SH-SY5Y (cell line): ENCODE measurements at regions not wholly inside any gene's neighbourhood (a gene's known extent, or its start where the extent isn't known, plus 50 kb on each side); places are given as distances from the start of the nearest gene placed in this dataset.

Experiments used
- GATA2 ChIP-seq: IDR thresholded peaks from 2 replicates; pipeline ENCODE4 v1.6.1; 2011; ENCODE audit warnings: mild to moderate bottlenecking, low read depth, low read length
- GATA3 ChIP-seq: IDR thresholded peaks from 2 replicates; pipeline ENCODE4 v1.6.1; 2011; ENCODE audit warnings: low read depth, mild to moderate bottlenecking, low read length, moderate library complexity

DNA sequence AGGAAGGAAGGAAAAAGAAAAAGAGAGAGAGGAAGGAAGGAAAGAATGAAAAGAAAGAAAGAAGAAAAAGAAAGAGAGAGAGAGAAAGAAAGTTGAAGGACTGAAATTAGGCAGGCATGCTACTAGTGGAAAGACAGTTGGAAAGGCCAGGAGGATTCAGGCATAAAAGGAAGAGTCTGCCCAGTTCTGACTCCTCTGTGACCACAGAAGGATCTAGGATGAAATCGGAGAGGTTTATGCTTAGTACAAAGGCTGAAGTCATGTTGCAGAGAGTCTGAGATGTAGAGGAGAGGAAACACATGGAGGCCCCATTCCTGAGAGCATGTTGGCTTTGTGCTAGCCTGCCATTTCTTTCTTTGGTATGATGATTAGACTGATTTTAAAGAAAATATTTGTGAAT, 246.5 kb upstream of the ARGLU1 start:
- TF ChIP-seq GATA2: no peak
- no peak for TF ChIP-seq GATA3

DNA sequence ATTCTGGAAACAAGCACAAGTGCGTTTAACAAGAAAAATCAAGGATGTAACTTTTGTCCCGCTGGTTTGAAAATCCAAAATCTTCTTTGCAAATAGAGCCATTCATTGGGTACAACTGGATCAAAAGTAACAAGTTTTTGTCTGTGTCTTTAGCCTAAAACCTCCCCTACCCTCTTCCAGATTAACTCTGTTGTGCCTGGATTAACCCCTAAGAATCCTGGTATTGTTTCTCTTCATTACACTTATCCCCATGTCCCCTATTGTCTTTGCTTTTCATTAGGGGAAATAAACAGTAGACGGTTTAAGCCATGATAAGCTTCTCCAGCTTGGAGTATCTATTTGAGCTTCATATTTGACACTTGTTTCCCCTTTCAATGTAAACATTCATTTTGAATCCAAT, 242.1 kb upstream of the ARGLU1 start:
- TF ChIP-seq GATA3: no peak
- TF ChIP-seq GATA2: no peak

DNA sequence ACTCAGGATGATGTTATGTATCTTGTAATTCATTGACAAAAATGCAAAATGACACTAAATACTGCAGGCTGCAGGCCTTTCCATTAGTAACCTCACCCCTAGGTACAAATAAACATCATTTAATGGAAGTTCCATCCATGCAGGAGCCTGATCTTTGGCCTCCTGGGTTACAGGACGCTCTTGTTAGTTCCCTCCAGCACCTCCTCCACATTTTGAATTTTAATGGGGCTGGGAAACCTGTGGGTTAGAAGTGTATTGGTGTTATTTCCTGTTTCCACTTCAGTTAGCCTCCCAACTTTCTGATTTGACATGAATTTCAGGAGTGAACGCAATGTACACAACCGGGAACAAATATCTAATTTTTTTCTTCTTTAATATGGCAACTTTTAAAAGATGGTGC, 237.1 kb upstream of the ARGLU1 start:
- TF ChIP-seq GATA2 (no peak), GATA3 (no peak)

DNA sequence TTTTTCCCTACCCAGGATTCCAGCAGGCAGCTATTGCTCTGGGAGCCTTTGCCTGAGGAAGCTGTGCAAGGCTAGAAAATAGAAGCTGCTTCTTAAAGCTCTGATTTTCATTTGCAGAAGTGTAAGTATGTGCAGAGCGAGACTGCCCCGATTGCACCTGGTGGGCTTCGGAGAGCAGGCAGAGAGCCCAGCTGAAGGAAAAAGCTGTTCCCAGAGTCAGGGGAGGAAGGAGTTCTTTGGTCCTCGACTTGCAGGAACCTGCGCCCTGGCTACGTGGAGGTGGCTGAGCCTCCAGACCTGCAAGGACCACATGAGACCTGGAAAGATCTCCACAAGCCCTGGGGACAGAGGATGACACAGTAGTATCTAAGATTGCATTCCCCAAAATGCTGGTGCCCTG, 235.0 kb upstream of the ARGLU1 start:
- TF ChIP-seq GATA2: no peak
- TF ChIP-seq GATA3: no peak

DNA sequence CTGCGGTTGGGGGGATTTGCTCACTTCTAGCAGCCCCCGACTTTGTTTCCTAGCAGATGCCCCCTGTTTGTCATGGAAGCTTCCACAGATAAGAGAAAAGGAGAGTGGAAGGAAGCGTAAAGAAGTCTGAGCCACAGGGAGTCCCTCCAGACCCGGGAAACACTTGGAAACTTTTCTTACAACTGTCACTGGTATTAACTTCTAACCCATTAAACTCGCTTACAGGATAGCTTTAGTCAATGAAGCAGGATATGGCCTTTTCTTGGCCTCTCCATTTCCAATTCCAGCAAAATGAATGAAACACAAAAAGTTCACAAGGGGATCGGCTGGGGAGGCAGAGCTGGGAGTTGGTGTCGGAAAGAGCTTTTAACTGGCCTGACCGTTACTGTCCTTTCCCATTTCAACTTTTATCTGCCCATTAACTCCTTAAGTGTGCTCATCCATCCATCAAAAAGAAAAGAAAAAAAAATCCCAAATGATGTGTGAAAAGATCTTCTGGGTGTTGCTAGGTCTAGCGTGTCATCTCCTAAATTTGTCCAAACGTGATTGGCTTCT, 231.9 kb upstream of the ARGLU1 start:
- no peak for TF ChIP-seq GATA3
- no peak for TF ChIP-seq GATA2

DNA sequence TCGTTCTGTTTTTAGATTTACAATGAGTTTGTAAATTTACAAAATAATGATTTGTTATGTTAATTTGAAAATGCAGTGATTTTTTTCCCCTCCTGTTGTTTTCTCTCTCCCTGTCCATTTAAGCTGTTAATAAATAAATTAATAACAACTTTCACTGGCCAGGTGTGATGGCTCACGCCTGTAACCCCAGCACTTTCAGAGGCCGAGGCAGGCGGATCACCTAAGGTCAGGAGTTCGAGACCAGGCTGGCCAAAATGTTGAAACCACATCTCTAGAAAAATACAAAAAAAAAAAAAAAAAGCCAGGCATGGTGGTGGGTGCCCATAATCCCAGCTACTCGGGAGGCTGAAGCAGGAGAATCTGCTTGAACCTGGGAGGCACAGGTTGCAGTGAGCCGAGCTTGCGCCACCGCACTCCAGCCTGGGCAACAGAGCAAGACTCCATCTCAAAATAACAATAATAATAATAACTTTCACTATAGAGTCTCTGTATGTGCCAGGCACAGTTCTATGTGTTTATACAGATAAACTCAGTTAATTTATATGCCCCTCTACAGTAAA, 229.2 kb upstream of the ARGLU1 start:
- TF ChIP-seq GATA2 (no peak), GATA3 (no peak)

DNA sequence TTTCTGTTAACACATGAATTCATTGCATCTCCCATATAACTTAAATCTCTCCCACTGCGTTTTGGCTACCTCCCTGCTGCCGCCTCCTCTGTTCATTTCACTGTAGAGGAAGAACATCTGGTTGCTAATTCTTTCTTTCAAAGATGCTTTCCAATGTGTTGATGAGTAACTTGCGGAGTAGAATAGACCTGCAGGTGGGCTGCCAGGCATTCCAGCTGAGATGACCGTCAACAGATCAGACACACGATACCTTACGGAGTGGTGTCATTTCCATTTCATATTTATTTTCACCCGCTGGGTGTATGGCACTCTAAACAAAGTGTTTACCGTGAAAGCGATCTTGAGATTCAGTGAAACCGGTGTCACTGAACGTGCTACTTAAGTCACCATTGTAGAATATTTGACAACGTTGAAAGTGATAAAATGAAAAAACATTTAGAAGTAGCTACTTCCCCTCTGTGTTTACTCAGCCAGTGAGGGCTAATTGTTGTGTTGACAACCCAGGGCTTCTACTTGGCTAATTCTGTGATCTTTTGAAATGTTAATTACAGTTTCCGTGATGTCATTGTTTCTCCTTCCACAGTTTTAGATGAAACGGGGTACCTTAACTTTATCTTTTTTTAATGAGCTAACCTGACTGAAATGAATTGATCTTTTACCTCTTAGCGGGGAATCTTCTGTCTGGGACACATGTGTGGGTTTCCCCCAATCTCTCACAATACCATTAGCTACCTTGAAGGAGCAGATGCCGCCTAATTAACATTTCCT, 228.5 kb upstream of the ARGLU1 start:
- no peak for TF ChIP-seq GATA3
- TF ChIP-seq GATA2: no peak

DNA sequence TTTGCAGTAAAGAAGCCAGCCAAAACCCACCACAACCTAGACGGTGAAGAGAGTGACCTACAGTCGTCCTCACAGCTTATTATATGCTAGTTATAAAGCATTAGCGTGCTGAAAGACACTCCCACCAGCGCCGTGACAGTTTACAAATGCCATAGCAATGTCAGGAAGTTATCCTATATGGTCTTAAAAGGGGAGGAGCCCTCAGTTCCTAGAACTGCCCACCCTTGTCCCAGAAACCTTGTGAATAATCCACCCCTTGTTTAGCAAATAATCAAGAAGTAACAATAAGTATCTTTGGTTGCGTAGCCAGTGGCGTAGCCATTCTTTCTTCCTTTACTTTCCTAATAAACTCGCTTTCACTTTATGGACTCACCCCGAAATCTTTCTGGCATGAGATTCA, 227.9 kb upstream of the ARGLU1 start:
- TF ChIP-seq GATA2 (no peak), GATA3 (no peak)

DNA sequence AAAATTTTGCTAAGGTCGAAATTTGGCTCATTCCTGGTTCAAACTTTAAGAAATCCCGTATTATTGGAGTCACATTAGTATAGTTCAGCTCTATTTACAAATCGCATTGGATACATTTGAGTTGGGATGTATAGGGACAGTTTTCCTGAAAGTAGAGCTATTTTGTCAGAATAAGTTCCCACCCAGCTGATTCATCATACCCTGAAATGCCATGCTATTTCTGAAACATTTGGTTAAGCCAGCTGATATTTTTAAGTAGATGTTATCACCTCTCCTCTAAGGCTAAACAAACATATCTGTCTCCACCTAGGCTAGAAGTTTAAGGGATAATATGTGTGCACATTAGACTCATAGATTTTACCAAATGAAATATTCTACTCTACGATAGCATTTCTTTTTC, 226.2 kb upstream of the ARGLU1 start:
- TF ChIP-seq GATA3: no peak
- no peak for TF ChIP-seq GATA2

DNA sequence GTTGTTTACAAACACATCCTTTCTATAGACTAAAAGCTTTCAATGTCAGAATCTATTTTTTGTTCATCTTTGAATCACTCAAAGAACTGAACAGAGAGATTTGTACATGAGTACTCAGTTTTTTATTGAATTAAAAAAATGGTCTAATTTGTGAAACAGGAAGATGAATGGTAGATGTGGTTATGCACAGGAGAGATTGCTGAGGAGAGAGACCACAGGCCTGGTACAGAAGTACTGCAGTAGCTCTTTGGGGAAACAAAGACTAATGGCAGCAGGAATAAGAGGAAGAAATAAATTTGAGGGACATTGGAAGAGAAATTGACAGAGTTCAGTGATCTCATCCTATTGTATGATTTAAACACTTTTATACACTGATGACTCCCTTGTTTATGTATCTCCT, 222.0 kb upstream of the ARGLU1 start:
- no peak for TF ChIP-seq GATA3

DNA sequence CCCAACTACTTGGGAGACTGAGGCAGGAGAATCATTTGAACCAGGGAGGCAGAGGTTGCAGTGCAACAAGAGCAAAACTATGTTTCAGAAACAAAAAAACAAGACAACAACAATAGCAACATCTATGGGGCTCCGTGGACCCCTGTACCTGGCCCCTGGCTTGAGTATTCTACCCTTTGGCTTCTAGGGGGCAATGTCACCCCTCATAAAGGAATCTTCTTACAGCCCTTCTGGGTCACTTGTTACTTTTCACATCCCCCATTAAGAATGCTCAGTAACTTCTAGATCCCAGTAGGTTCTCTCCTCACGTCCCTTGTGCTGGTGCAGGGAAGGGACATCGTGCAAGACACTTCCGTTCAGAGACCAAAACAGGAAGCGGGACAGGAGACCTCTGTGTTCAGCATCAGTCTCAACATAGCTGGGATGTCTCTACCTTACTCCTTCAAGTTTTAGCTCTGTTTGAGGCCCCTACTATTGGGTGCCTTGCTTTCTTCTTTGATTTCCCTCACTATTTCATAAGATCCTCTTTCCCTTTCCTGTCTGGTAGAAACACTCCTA, 218.1 kb upstream of the ARGLU1 start:
- TF ChIP-seq GATA3 (no peak), GATA2 (no peak)

DNA sequence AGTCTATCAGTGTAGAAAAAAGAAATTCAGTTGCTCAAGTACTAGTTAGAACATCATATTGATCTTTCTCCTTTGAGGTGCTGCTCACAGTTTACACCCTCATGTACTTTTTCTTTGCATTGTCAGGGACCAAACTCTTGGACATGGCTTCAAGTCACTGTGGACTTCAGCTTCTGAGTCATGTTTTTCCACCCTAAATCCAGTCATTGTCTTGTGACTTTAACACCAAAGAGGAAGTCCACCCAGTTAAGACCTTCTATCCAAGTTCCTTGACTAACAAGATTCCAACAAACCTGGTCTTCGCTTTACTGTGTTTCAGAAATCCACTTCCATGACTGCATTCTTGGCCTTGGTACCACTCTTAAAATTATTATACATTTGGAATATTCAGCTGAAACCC, 206.7 kb upstream of the ARGLU1 start:
- no peak for TF ChIP-seq GATA2
- TF ChIP-seq GATA3: no peak

DNA sequence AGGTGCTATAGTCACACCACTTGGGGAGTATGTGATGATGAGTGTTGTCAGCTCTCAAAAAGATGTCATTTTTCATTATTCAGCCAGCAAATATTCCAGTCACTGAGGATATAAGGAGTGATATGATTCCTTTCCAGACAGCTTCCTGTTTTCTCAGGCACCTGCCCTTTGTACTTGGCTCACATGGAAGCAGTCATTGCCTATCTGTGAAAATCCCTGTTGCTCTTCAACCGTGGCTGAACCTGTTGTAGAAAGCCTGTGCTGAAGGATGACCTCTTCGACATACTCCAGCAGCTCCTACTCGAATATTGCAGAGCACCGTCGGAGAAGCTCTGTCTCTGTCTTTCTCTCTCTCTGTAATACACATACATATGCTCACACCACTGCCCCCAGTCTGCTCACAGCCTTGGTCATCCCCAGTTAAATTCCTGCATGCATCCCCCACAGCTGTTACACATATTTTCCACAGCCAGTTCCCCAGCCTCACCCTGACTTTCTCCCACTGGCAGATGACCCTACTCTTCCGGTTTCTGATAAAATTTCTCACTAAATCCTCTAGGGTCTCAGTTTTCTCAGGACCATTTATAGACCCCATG, 204.2 kb upstream of the ARGLU1 start:
- TF ChIP-seq GATA2 (no peak), GATA3 (no peak)

DNA sequence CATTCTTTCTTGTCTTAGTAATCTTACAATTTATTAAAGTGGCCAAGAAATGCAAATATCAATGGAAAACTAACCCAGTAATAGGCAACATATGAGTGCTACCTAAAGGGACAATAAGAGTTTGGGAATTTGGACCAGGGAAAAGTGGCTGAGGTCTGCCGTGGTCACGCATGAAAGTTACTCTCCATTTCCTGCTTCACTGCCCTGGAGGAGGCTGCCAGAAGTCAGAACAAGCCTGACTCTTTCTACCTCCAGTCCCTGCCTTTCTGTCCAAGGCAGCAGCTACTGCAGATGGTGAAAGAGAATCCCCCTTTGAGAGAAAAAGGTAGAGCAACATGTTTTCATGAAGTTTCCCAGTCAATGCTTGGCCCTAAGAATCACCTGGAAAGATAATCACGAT, 201.1 kb upstream of the ARGLU1 start:
- TF ChIP-seq GATA3 (no peak), GATA2 (no peak)

DNA sequence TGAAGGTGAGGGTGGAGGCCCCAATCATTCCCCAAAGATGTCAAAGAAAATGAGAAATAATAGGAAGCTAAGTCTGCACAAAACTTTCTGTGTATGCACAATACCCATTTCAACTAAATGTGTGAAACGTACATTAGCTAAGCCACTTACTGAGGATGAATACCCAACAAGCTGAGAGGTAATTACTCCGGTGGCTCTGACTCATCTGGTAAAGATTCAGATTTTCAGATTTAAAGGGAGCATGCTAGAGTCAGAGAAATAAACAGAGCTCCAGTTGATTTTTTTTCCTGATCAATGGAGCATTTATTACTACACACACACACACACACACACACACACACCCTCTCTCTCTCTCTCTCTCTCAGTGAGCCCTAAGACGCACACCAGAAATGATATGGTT, 194.8 kb upstream of the ARGLU1 start:
- TF ChIP-seq GATA2: no peak
- TF ChIP-seq GATA3: no peak
